Fibroblast of skin of left biceps (primary cell): ENCODE measurements at regions not wholly inside any gene's neighbourhood (a gene's known extent, or its start where the extent isn't known, plus 50 kb on each side); places are given as distances from the start of the nearest gene placed in this dataset.

Experiments
- DNase-seq, 2 experiments: peaks; one replicate each; pipeline ENCODE4 v3.0.0-alpha.2; 2013; ENCODE audit warnings: low read depth in 2 of 2

- DNase-seq: no peak
Observed at GRCh38 chr5:126189862-126190261, 233.3 kb upstream of the GRAMD2B start.

- DNase-seq: no peak
Observed at GRCh38 chr5:126192226-126192625, 231.0 kb upstream of the GRAMD2B start.

GRCh38 chr5:126195410-126196100, 227.7 kb upstream of the GRAMD2B start:
- no peak for DNase-seq

GRCh38 chr5:126198531-126198930, 224.7 kb upstream of the GRAMD2B start:
- DNase-seq: no peak

DNA sequence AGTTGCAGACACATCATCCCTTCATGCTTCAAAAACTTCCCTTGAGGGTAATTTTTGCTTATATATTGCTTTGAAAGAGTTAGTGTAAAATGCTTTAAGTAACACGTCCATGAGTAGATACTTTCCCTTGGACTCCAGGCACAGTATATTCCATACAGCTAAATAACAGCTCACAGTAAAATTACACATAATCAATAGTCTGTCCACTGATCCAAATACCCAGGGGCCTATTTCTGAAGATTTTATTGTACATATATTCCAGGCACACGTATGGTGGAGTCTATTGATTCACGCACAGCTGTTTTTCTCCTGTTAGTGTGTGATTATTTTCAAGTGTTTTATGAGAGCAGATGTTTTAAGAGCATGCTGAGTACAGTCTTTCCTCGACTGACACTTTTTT, 223.7 kb upstream of the GRAMD2B start:
- DNase-seq: no peak

GRCh38 chr5:126208691-126209090, 214.5 kb upstream of the GRAMD2B start:
- no peak for DNase-seq

DNA sequence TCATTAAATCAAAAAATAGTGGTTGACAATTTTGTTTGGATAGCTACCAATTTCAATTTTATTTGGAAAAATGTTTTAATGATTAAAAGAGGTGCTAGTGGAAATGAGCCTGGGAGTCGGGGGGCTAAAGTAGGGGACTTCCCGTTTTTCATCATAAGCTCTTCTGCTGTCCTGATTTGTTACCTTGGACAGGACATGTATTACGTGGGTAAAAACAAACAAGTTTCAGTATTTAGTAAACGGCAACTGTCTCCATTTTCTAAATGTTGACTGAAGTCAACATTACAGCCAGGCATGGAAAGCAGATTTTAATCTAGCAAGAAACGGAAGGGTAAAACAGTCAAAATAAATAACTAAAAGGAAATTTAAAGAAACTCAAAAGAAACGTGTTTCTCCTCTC, 212.3 kb upstream of the GRAMD2B start:
- no peak for DNase-seq

GRCh38 chr5:126219616-126220015, 203.6 kb upstream of the GRAMD2B start:
- DNase-seq: no peak

- DNase-seq: no peak
Observed at GRCh38 chr5:126220725-126221124, 202.5 kb upstream of the GRAMD2B start.

GRCh38 chr5:126228934-126229333, 194.3 kb upstream of the GRAMD2B start:
- no peak for DNase-seq

- no peak for DNase-seq
Observed at GRCh38 chr5:126233256-126233655, 190.0 kb upstream of the GRAMD2B start.

DNA sequence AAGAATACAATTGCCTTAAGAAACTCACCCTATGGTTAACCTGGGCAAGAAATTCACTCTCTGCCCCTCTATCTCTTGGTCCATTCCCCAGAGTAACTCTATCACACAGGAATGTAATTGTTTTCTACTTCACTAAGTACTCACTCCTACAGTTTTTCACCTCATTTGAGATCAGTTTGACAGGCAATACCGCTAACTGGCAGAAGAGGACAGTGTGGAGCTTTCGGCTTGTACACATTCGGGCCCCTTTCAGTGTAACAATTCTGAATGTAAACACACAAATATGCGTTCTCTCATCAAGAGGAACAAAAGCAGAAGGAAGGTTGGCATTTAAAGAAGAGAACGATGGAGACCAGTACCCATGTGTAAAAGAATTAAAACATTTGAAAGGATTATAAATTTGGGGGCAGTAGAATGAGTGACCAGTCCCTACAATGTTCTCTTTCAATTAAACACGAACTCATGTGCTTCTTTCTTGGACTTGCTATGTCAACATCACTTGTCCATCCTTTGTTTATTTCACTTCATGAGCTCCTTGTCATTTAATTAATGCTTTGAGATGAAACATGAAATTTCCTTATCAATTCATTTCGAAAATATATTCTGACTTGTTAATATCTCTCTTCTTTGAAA, 188.5 kb upstream of the GRAMD2B start:
- DNase-seq: peak in 1 of 2 experiments; percentile 1

GRCh38 chr5:126235628-126236027, 187.6 kb upstream of the GRAMD2B start:
- no peak for DNase-seq

- DNase-seq: no peak
Observed at GRCh38 chr5:126236994-126237393, 186.2 kb upstream of the GRAMD2B start.

GRCh38 chr5:126248611-126249010, 174.6 kb upstream of the GRAMD2B start:
- no peak for DNase-seq

GRCh38 chr5:126251024-126251423, 172.2 kb upstream of the GRAMD2B start:
- no peak for DNase-seq

DNA sequence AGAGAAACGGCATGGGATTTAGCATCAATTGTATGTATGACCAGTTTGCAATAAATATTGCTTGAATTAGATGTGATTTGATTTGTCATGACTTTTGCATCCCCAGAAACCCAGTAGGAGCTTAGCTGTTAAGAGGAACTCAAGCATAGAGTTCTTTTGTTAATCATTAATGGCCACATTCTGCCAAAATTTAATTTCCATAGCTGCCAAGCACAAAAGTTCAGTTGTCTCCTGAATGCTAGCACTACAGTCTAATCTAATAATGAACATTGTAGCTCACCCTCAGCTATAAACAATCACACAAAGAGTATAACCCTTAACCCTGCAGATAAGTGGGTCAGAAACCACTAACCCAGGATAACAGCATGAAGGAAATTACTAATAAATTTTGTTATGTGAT, 169.8 kb upstream of the GRAMD2B start:
- no peak for DNase-seq

DNA sequence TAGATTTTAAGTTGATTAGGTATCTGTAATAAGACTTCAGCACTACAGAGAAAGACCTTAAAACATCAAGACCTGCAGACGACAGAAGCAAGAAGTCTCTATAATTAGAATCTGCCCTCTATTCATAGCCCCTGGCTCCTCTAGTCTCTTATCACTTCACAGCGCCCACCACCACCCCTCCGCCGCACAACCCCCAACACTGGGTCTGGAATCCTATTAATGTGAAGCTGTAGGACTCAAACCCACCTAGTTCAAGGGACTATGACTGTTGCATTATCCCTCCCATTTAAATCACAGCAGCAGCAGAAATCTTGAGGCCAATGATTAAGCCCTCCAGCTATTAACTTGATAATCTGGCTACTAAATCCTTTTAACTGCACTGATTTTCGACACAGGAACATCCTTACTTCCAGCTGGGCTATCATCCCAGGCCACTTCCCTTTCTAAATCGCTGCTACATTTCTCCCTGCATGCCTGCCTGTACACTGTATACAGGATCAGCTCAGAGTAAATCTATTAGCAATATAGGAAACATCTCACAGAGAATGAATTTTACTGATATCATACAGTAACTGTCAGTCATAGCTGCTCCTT, 159.5 kb upstream of the GRAMD2B start:
- no peak for DNase-seq

GRCh38 chr5:126265917-126266316, 157.3 kb upstream of the GRAMD2B start:
- no peak for DNase-seq

GRCh38 chr5:126267438-126267837, 155.8 kb upstream of the GRAMD2B start:
- DNase-seq: no peak

GRCh38 chr5:126268697-126269315, 154.4 kb upstream of the GRAMD2B start:
- no peak for DNase-seq

- DNase-seq: no peak
Observed at GRCh38 chr5:126269511-126269910, 153.7 kb upstream of the GRAMD2B start.

- DNase-seq: no peak
Observed at GRCh38 chr5:126271141-126271540, 152.1 kb upstream of the GRAMD2B start.
